HG03457 (cell line): ENCODE measurements at regions not wholly inside any gene's neighbourhood (a gene's known extent, or its start where the extent isn't known, plus 50 kb on each side); places are given as distances from the start of the nearest gene placed in this dataset.
"Not testable (repeated sequence)": the region's sequence is repeated elsewhere in the genome, so short reads cannot be mapped to it uniquely, and the experiment has no call there.

ENCODE experiments used
- ATAC-seq: cut with Tn5 transposase; IDR thresholded peaks from one replicate; pipeline ENCODE4 v1.9.1; 2021; ENCODE audit warnings: moderate number of reproducible peaks; ENCODE audit not compliant: unreplicated experiment

DNA sequence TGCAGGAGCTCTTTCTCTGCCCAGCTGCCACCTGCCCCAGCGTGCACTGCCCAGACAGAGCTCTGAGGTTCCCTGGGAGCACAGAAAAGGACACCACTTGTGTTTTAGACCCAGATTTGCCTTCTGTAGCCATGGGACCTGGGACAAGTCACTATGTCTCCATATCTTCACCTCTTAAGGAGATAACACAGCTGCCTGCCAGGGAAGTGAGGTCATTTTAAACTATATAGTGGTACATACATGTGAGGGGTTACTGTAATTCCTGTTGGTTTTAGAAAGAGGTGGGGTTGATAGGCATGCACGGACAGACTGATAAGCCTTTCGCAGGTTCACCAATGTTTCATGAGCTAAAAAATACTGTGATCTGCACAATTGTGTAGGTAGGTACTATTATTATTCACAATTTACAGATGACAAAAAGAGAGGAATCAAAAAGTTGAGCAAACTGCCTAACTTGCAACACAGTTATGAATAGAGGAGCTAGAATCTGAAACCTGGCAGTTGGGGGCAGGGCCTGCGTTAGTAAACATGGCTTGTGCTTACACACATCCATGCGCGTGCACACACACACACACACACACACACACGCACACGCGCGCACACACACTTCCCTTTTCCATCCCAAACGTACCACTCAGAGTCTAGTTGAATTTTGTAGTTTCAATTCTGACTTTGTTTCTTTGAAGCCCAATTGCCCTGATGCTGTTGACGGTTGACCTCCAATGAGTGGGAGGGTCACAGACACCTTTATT is 193.6 kb downstream of the FAM43A start:
- ATAC-seq, result no peak

DNA sequence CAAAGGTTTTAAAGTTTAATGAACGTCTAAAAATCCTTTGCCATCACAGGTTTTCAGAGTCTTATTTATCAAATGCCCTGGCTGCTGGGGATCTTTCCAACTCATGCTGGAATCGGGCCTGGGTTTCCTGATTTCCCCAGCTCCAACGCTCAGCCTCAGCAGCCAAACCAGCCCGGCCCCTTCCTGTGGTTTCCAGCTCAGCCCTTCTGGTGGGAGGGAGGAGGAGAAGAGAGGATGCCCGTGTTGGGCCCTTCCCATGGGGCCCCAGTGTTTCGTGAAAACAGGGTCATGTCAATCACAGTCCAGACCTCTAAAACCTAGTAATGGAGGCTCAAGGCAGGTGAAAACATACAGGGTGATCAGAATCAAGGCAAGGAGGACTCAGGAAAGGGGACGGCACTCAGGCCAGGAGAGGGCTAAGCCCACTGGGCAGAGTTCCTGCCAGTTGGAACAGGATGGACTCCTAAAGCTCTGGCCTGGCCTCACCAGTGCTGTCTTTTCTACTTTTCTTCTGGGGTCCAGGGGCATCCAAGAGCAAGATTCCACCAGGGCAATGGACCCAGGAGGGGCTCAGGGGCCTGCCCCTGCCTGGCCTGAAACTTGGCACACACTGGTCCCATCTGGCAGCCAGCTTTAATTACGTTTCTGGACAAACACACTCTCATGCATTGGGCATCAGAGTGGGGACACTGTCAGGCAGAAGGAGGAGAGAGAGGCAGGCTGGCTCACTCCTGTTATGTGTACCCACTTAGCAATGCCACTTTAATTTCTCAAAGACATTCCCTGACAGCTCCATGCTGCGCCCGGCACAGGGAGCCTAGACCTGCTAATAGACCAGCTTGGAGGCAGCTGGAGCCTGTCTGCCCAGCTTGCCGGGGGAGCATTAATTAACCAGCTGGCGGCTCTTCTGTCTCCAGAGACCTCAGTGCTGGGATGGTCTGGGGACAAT is 194.6 kb downstream of the FAM43A start:
- no peak for ATAC-seq

DNA sequence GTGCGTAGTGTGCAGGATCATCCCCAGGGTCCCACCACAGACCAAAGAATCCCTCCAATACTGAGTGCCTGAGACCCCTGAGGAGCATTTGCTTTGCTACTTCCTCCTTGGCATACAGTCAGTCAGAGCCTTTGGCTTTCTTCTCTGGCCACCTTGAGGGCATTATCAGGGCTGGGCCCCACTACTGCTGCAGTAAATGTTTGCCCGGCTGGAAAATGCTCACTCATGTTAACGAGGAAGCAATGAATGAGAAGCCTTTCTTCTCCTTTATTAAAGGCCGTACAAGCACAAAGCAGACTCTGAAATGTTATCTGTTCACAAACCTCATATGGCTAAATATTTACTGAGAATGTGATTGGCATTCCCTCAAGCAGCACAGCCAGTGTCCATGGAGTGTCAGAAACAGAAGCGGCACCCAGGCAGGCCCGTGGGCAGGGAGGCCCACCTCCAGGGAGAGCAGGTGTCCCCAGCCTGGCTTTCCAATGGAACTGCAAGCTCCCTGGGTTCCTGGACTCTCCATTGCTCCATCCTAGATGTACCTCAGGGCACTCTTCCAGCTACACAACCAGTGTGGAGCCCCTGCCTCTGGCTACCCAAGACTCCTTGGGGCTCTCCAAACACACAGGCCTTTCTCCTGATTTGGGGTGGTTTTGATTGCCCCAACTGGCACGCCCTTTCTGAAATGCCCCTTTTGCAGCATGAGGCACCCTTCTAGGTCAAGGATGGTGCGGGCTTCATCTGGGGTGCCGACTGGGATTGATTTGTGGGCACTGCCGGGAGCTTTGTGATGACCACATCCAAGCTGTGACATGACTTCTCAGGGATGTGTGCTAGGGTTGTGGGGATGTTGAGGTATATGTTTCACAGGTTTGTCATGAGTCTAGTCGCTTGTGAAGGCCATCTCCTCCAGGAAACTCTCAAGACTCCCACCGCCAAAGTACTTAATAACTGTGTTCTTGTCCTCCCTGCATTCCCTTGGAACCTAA is 195.6 kb downstream of the FAM43A start:
- ATAC-seq, result no peak

- ATAC-seq, result no peak
Observed at GRCh38 chr3:194884649-194885315, 199.1 kb downstream of the FAM43A start.

DNA sequence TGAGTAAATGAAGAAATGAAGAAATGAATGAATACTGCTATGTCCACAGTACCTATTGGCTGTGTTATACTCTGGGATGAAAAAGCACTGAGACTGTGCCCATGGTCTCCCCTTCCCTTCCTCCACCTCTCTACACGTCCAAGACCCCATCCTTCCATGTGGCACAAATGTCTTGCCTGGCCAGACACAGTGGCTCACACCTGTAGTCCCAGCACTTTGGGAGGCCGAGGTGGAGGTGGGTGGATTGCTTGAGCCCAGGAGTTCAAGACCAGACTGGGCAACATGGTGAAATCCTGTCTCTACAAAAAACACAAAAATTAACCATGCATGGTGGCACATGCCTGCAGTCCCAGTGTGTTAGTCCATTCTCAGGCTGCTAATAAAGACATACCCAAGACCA is 200.1 kb downstream of the FAM43A start:
- no peak for ATAC-seq

- ATAC-seq, result no peak
Observed at GRCh38 chr3:194886836-194887235, 201.2 kb downstream of the FAM43A start.

DNA sequence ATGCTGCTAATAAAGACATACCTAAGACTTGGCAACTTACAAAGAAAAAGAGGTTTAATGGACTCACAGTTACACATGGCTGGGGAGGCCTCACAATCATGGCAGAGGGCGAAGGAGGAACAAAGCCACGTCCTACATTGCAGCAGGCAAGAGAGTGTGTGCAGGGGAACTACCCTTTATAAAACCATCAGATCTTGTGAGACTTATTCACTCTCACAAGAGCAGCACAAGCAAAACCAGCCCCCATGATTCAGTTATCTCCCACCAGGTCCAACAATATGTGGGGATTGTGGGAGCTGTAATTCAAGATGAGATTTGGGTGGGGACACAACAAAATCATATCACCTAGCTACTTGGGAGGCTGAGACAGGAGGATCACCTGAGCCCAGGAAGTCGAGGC is 202.4 kb downstream of the FAM43A start:
- not testable (repeated sequence) for ATAC-seq

- no peak for ATAC-seq
Observed at GRCh38 chr3:194888916-194889315, 203.2 kb downstream of the FAM43A start.

GRCh38 chr3:194890091-194890490 is 204.4 kb downstream of the FAM43A start:
- no peak for ATAC-seq

- no peak for ATAC-seq
Observed at GRCh38 chr3:194893121-194893987, 207.7 kb downstream of the FAM43A start.

DNA sequence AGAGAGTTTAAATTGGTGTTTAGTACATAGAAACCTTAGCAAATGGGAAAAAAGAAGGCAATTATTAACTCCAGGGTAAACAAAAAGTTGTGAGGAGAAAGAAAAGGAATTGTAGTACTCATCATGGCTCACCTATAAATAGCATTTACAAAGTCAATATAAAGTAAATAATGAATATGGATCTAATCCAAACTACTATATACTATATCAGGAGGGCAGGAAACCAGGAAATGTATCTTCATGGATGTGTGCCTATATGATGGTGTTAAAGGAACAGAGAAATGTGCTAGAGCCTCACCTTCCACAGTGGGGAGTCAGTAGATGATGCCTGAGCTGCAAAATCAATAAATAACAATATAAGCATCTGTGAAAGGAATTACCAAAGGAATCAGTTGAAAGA is 208.9 kb downstream of the FAM43A start:
- ATAC-seq, result no peak

DNA sequence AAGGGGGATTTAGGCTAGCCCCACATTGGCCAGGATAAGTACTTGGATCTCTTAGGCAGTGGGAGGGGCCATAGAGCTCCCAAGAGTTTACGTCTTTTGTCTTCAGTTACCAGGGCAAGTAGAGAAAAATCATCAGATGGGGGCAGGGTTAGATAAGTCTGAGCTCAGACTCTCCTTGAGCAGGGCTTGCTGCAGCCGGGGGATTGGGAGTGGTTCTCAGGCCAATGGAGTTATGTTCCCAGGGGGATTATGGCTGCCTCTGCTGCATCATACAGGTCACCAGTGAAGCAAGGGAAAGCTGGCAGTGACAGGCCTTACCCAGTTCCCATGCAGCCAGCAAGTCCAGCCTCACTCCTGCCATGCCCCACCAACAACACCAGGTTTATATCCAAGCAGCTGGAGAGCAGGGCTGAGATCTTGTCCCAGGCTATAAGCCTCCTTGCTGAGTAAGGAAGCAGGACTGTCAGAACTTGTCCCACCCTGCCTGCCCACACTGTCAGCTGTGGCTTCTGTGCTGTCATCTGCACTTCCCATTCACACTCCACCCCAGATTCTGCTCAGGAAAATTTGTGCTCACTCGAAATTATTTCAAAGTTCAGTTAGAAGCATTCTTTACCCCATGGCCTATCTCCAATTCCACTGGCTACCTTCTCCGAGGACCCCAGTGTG is 215.3 kb downstream of the FAM43A start:
- no peak for ATAC-seq

- ATAC-seq, result not testable (repeated sequence)
Observed at GRCh38 chr3:194903447-194903846, 217.8 kb downstream of the FAM43A start.

- not testable (repeated sequence) for ATAC-seq
Observed at GRCh38 chr3:194904999-194905398, 219.3 kb downstream of the FAM43A start.

DNA sequence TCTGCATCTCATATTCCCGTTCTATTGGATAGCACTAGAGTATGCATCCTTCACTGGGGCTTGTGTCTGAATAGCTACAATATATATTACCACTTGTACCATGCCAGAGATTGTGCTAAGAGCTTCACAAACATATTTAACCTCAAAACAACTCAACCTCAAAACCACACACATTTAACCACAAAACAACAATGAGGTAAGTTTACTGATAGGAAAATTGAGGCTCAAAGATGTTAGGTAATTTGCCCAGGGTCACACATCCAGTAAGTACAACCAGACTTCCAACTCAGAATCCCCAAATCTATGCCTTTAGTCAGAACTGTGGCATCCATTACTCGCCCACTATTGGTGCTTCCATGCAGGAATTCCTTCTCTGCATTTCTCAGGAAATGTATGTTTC is 220.0 kb downstream of the FAM43A start:
- ATAC-seq, result no peak

GRCh38 chr3:194906229-194906629 is 220.5 kb downstream of the FAM43A start:
- no peak for ATAC-seq

GRCh38 chr3:194906970-194907629 is 221.4 kb downstream of the FAM43A start:
- no peak for ATAC-seq

DNA sequence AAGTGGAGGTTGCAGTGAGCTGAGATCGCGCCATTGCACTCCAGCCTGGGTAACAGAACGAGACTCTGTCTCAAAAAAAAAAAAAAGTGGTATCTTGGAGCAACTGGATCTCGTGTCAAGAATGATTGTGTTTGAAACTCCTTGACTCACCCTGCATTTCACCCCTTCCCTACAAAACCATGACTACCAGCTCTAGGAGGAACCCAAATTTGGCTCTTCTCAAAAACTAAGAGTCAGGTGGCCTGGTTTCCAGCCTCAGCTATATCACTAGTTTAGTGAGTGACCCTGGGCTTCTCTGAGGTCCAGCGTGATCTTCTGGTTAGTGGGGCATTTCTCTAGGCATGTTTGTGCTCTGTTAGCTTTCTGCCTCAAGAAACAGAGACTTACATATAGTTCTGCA is 222.1 kb downstream of the FAM43A start:
- no peak for ATAC-seq
